ENCODE measurements at regions not wholly inside any gene's neighbourhood (a gene's known extent, or its start where the extent isn't known, plus 50 kb on each side); places are given as distances from the start of the nearest gene placed in this dataset.

- WGBS, result 64% methylated on average over 4 of the region's 4 CpGs
- DNase-seq (ENCODE audit: low spot score in 2 of 2), result no peak
- Histone ChIP-seq H3K9me3 (peaks cover 3% of the 10 kb centered on the region), H3K36me3 (no peaks in the 10 kb centered on the region), H3K4me1 (no peaks in the 10 kb centered on the region), H3K27ac (no peak overlapping the region), H3K27me3 (no peaks in the 10 kb centered on the region), H3K4me3 (no peak overlapping the region)
- no peak for TF ChIP-seq POLR2A (IDR thresholded peaks at IDR 0.05)
- no peak for TF ChIP-seq POLR2AphosphoS5 (IDR thresholded peaks at IDR 0.05)
- no peak for TF ChIP-seq EP300 (IDR thresholded peaks at IDR 0.05)
- no peak for TF ChIP-seq CTCF (IDR thresholded peaks at IDR 0.05)
These were observed 1396.9 kb upstream of the IGFBP7 start for GRCh38 chr4:58507079-58507478.

- TF ChIP-seq EP300 (IDR thresholded peaks at IDR 0.05) (no peak), POLR2A (IDR thresholded peaks at IDR 0.05) (no peak), POLR2AphosphoS5 (IDR thresholded peaks at IDR 0.05) (no peak), CTCF (IDR thresholded peaks at IDR 0.05) (no peak)
- DNase-seq (ENCODE audit: low spot score in 2 of 2), result no peak
These were observed 1392.7 kb upstream of the IGFBP7 start for GRCh38 chr4:58502839-58503238.

GRCh38 chr4:58499182-58499581 is 1389.0 kb upstream of the IGFBP7 start:
- peaks cover 4% of the 10 kb centered on the region for H3K9me3 ChIP-seq
- no peak overlapping the region for H3K4me3 ChIP-seq
- TF ChIP-seq POLR2A (IDR thresholded peaks at IDR 0.05) (no peak), EP300 (IDR thresholded peaks at IDR 0.05) (no peak), CTCF (IDR thresholded peaks at IDR 0.05) (no peak), POLR2AphosphoS5 (IDR thresholded peaks at IDR 0.05) (no peak)
- no peaks in the 10 kb centered on the region for H3K27me3 ChIP-seq
- H3K36me3 ChIP-seq, result no peaks in the 10 kb centered on the region
- H3K27ac ChIP-seq, result no peak overlapping the region
- H3K4me1 ChIP-seq, result no peaks in the 10 kb centered on the region
- no peak for DNase-seq (ENCODE audit: low spot score in 2 of 2)

More at GRCh38 chr4:58502839-58503238, 1392.7 kb upstream of the IGFBP7 start:
- Histone ChIP-seq H3K4me3 (no peak overlapping the region), H3K36me3 (no peaks in the 10 kb centered on the region), H3K4me1 (no peaks in the 10 kb centered on the region), H3K27ac (no peak overlapping the region), H3K27me3 (no peaks in the 10 kb centered on the region), H3K9me3 (peaks cover 3% of the 10 kb centered on the region)
- 60% methylated on average over 2 of the region's 2 CpGs for WGBS

- DNase-seq (ENCODE audit: low spot score in 2 of 2), result no peak
These were observed 1381.4 kb upstream of the IGFBP7 start for GRCh38 chr4:58491620-58492019.

GRCh38 chr4:58477950-58478349 is 1367.8 kb upstream of the IGFBP7 start:
- Histone ChIP-seq H3K4me1 (no peaks in the 10 kb centered on the region), H3K36me3 (no peaks in the 10 kb centered on the region), H3K4me3 (no peak overlapping the region), H3K9me3 (no peaks in the 10 kb centered on the region), H3K27me3 (no peaks in the 10 kb centered on the region), H3K27ac (no peak overlapping the region)
- DNase-seq (ENCODE audit: low spot score in 2 of 2), result no peak
- no peak for TF ChIP-seq EP300 (IDR thresholded peaks at IDR 0.05)
- no peak for TF ChIP-seq CTCF (IDR thresholded peaks at IDR 0.05)
- no peak for TF ChIP-seq POLR2AphosphoS5 (IDR thresholded peaks at IDR 0.05)
- TF ChIP-seq POLR2A (IDR thresholded peaks at IDR 0.05), result no peak
- WGBS, result 89% methylated on average over 1 of the region's 1 CpG

More at GRCh38 chr4:58491620-58492019, 1381.4 kb upstream of the IGFBP7 start:
- Histone ChIP-seq H3K9me3 (peaks cover 4% of the 10 kb centered on the region), H3K27me3 (no peaks in the 10 kb centered on the region), H3K4me1 (no peaks in the 10 kb centered on the region), H3K4me3 (no peak overlapping the region), H3K36me3 (no peaks in the 10 kb centered on the region), H3K27ac (no peak overlapping the region)
- WGBS, result 88% methylated on average over 2 of the region's 2 CpGs
- TF ChIP-seq POLR2AphosphoS5 (IDR thresholded peaks at IDR 0.05) (no peak), CTCF (IDR thresholded peaks at IDR 0.05) (no peak), EP300 (IDR thresholded peaks at IDR 0.05) (no peak), POLR2A (IDR thresholded peaks at IDR 0.05) (no peak)

All from suprapubic skin (tissue), 4 donors.